Endothelial cell of umbilical vein (primary cell): ENCODE measurements at regions not wholly inside any gene's neighbourhood (a gene's known extent, or its start where the extent isn't known, plus 50 kb on each side); places are given as distances from the start of the nearest gene placed in this dataset.

ENCODE experiments used
- BruUV-seq: library from RNA; stranded (reverse); fragments of 400-500 nt; replicated peaks from 2 replicates; lab custom pipeline; 2021; lab: Mats Ljungman, UMichigan
- CTCF ChIA-PET: fragments of 300-600, 350-600 bp; sonication (Branson Sonifier 250); formaldehyde crosslinking; loops from one replicate; lab custom pipeline; 2021; ENCODE audit warnings: antibody characterized with exemption, inconsistent platforms; lab: Charles Lee
- POLR2A ChIA-PET: fragments of 300-600, 350-600 bp; sonication (Branson Sonifier 250); formaldehyde crosslinking; loops from one replicate; lab custom pipeline; 2021; ENCODE audit warnings: antibody characterized with exemption, inconsistent platforms; lab: Charles Lee
- DNase-seq: peaks from one replicate; pipeline ENCODE4 v3.0.0-alpha.2; 2011; ENCODE audit warnings: low read depth, low spot score
- FAIRE-seq: peaks from 2 replicates; lab custom pipeline; 2011; peaks lifted over from hg19 to GRCh38; lab: Jason Lieb, UNC
- H2AFZ ChIP-seq: 2 replicates; pipeline ENCODE4 v1.6.0; 2012; ENCODE audit warnings: low read depth, low read length, control low read depth, inconsistent platforms
- H3K27ac ChIP-seq: 2 replicates; pipeline ENCODE4 v1.5.1; 2011; ENCODE audit warnings: low read depth, mild to moderate bottlenecking, control low read depth, low read length, moderate library complexity; ENCODE audit not compliant: insufficient read depth
- H3K27me3 ChIP-seq, 2 experiments: 2 replicates each; pipeline versions ENCODE4 v1.6.0 to v1.6.1; 2011; ENCODE audit warnings: low read length in 2 of 2, mixed read lengths in 1 of 2; ENCODE audit not compliant: control insufficient read depth in 2 of 2, insufficient read depth in 2 of 2
- H3K36me3 ChIP-seq, 2 experiments: 2 replicates in 1 of 2; 3 replicates in 1 of 2; pipeline ENCODE4 v1.5.1; 2011; ENCODE audit warnings: low read length in 2 of 2, mild to moderate bottlenecking in 1 of 2, moderate library complexity in 1 of 2; ENCODE audit not compliant: control insufficient read depth in 2 of 2, insufficient read depth in 2 of 2; ENCODE audit errors: extremely low read depth in 1 of 2
- H3K4me1 ChIP-seq: 3 replicates; pipeline ENCODE4 v1.5.1; 2011; ENCODE audit warnings: mild to moderate bottlenecking, low read length; ENCODE audit not compliant: control insufficient read depth, insufficient read depth; ENCODE audit errors: extremely low read depth
- H3K4me2 ChIP-seq: 2 replicates; pipeline ENCODE4 v1.6.1; 2011; ENCODE audit warnings: low read length, control low read depth, mixed read lengths; ENCODE audit not compliant: insufficient read depth
- H3K4me3 ChIP-seq, 3 experiments: fragments of 200-600 bp in 1 of 3; sonication (generic), shearing (Covaris generic) in 1 of 3; replicated peaks in 1 of 3; 2 replicates each; pipeline ENCODE4 v1.5.1; 2011 to 2016; ENCODE audit warnings: control low read depth in 3 of 3, low read length in 3 of 3, mild to moderate bottlenecking in 2 of 3, inconsistent platforms in 1 of 3, low read depth in 1 of 3, moderate library complexity in 1 of 3; ENCODE audit not compliant: insufficient read depth in 1 of 3
- H3K79me2 ChIP-seq: 2 replicates; pipeline ENCODE4 v1.6.0; 2012; ENCODE audit warnings: low read length, inconsistent platforms; ENCODE audit not compliant: control insufficient read depth, insufficient read depth
- H3K9ac ChIP-seq: replicated peaks from 2 replicates; pipeline ENCODE3; 2011; ENCODE audit warnings: low read length, control low read depth; ENCODE audit not compliant: insufficient read depth; ENCODE audit errors: extremely low read depth
- H3K9me1 ChIP-seq: replicated peaks from 3 replicates; pipeline ENCODE4 v1.6.0; 2011; ENCODE audit warnings: mild to moderate bottlenecking, low read length; ENCODE audit not compliant: control insufficient read depth, insufficient read depth; ENCODE audit errors: extremely low read depth
- H3K9me3 ChIP-seq: replicated peaks from 2 replicates; pipeline ENCODE4 v1.5.1; 2012; ENCODE audit warnings: low read length, inconsistent platforms; ENCODE audit not compliant: control insufficient read depth, insufficient read depth
- H4K20me1 ChIP-seq: replicated peaks from 2 replicates; pipeline ENCODE3; 2011; ENCODE audit warnings: mild to moderate bottlenecking, low read length; ENCODE audit not compliant: control insufficient read depth, insufficient read depth; ENCODE audit errors: extremely low read depth
- EZH2 ChIP-seq: IDR thresholded peaks from 2 replicates; pipeline ENCODE4 v1.6.1; 2012; ENCODE audit warnings: borderline replicate concordance, low read depth, mild to moderate bottlenecking, moderate library complexity, low read length, inconsistent platforms; ENCODE audit not compliant: severe bottlenecking
- FOS ChIP-seq: IDR thresholded peaks from 2 replicates; pipeline ENCODE4 v1.6.1; 2011; ENCODE audit warnings: mild to moderate bottlenecking, low read length, moderate library complexity, borderline replicate concordance; ENCODE audit not compliant: insufficient read depth
- GATA2 ChIP-seq: IDR thresholded peaks from 2 replicates; pipeline ENCODE4 v1.7.0; 2011; ENCODE audit warnings: low read depth, mild to moderate bottlenecking, moderate library complexity, mixed read lengths, low read length; ENCODE audit not compliant: insufficient read length, insufficient read depth
- JUN ChIP-seq: IDR thresholded peaks from 2 replicates; pipeline ENCODE4 v1.6.1; 2011; ENCODE audit warnings: borderline replicate concordance, low read depth; ENCODE audit not compliant: insufficient read length, insufficient read depth
- MYC ChIP-seq: IDR thresholded peaks from one replicate; pipeline ENCODE4 v1.6.1; 2011; ENCODE audit warnings: mild to moderate bottlenecking, low read depth, low read length
- POLR2A ChIP-seq: IDR thresholded peaks from 2 replicates; pipeline ENCODE4 v1.6.1; 2012; ENCODE audit warnings: low read depth, mild to moderate bottlenecking, control low read depth, low read length
- POLR2AphosphoS5 ChIP-seq: IDR thresholded peaks from 2 replicates; pipeline ENCODE4 v1.6.1; 2012; ENCODE audit warnings: low read depth, mild to moderate bottlenecking, control low read depth, low read length, moderate library complexity; ENCODE audit not compliant: insufficient read depth
- dilution Hi-C: fragments of 300-500 bp; cut with MboI; formaldehyde crosslinking; loops from one replicate; pipeline ENCODE4 v1.15.0; 2019; ENCODE audit warnings: low sequenced_read_pairs; ENCODE audit not compliant: extremely low pct_ligation_motif_present
- intact Hi-C: fragments of 100-400 bp; cut with micrococcal nuclease; formaldehyde crosslinking; loops from one replicate; pipeline ENCODE4 v1.10.0; 2022
- TF ChIP-seq, protein P1 (sequence below), 2 donors: IDR thresholded peaks; 1 replicate in 1 of 2; 2 replicates in 1 of 2; pipeline ENCODE4 v1.5.1; 2011; ENCODE audit warnings: low read length in 2 of 2, mild to moderate bottlenecking in 2 of 2, moderate library complexity in 2 of 2, control low read depth in 1 of 2, inconsistent platforms in 1 of 2, low read depth in 1 of 2; ENCODE audit not compliant: insufficient read depth in 1 of 2; ENCODE audit errors: extremely low read depth in 1 of 2
- TF ChIP-seq, protein P2 (sequence below): IDR thresholded peaks from 2 replicates; pipeline ENCODE4 v1.6.1; 2011; ENCODE audit not compliant: insufficient read depth, insufficient read length

DNA sequence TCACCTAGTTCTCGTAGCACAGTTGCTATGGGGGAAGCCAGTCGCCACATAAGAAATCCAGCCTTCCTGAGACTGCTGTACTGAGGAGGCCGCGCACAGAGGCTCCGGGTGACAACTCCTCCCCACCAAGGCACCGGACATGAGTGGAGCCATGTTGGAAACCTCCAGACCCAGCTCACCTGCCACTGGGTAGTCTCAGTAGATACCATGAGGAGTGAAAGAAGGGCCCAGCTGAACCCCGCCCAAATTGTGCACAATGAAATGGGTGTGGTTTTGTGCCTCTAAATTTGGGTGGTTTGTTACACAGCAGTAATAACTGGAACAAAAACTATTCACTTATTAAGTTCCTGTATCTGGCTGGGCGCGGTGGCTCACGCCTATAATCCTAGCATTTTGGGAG is 198.7 kb downstream of the BCOR start:
- BruUV-seq, result no TSS peak
- ChIA-PET CTCF (interaction anchor here (0.6 kb wide), 1 partner anchor 1391 kb away, joined by 4 read pairs; no protein-coding TSS in a partner anchor), POLR2A (no interaction called here)
- dilution Hi-C loops (no loop called here), intact Hi-C loops (no loop called here)
- Histone ChIP-seq H3K4me1 (peaks cover 18% of the 10 kb centered on the region), H4K20me1 (no peaks in the 10 kb centered on the region), H3K4me3 (no peak overlapping the region), H3K9me1 (no peaks in the 10 kb centered on the region), H2AFZ (no peak overlapping the region), H3K27me3 (no peaks in the 10 kb centered on the region), H3K27ac (no peak overlapping the region), H3K9me3 (no peaks in the 10 kb centered on the region), H3K79me2 (no peaks in the 10 kb centered on the region), H3K36me3 (no peaks in the 10 kb centered on the region), H3K9ac (no peak overlapping the region), H3K4me2 (no peak overlapping the region)
- TF ChIP-seq GATA2, result no peak
- TF ChIP-seq FOS, result no peak
- TF ChIP-seq POLR2A, result no peak
- no peak for TF ChIP-seq POLR2AphosphoS5
- TF ChIP-seq, protein P1, sequence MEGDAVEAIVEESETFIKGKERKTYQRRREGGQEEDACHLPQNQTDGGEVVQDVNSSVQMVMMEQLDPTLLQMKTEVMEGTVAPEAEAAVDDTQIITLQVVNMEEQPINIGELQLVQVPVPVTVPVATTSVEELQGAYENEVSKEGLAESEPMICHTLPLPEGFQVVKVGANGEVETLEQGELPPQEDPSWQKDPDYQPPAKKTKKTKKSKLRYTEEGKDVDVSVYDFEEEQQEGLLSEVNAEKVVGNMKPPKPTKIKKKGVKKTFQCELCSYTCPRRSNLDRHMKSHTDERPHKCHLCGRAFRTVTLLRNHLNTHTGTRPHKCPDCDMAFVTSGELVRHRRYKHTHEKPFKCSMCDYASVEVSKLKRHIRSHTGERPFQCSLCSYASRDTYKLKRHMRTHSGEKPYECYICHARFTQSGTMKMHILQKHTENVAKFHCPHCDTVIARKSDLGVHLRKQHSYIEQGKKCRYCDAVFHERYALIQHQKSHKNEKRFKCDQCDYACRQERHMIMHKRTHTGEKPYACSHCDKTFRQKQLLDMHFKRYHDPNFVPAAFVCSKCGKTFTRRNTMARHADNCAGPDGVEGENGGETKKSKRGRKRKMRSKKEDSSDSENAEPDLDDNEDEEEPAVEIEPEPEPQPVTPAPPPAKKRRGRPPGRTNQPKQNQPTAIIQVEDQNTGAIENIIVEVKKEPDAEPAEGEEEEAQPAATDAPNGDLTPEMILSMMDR (IDR thresholded peaks at IDR 0.05; ENCODE audit: extremely low read depth in 1 of 2, insufficient read depth in 1 of 2, low read depth in 1 of 2, low read length in 2 of 2), result no peak
- TF ChIP-seq EZH2, result no peak
- no peak for TF ChIP-seq MYC
- TF ChIP-seq, protein P2, sequence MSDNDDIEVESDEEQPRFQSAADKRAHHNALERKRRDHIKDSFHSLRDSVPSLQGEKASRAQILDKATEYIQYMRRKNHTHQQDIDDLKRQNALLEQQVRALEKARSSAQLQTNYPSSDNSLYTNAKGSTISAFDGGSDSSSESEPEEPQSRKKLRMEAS, result no peak
- TF ChIP-seq JUN, result no peak
- FAIRE-seq, result no peak
- DNase-seq, result no peak
